Nephron progenitor cell (in vitro differentiated cells): ENCODE measurements at regions not wholly inside any gene's neighbourhood (a gene's known extent, or its start where the extent isn't known, plus 50 kb on each side); places are given as distances from the start of the nearest gene placed in this dataset.

Experiments used
- DNase-seq: peaks from one replicate; pipeline ENCODE4 v3.0.0; 2021
- H3K27ac Mint-ChIP-seq: 2 replicates; pipeline ENCODE4 v1.8.0; 2021; ENCODE audit warnings: mild to moderate bottlenecking, moderate library complexity, mixed read lengths
- H3K27me3 Mint-ChIP-seq: 2 replicates; pipeline ENCODE4 v1.8.0; 2021; ENCODE audit warnings: mild to moderate bottlenecking, low read depth, mixed read lengths; ENCODE audit not compliant: poor library complexity
- H3K36me3 Mint-ChIP-seq: 2 replicates; pipeline ENCODE4 v1.8.0; 2021; ENCODE audit warnings: low read depth, mixed read lengths
- H3K4me1 Mint-ChIP-seq: 2 replicates; pipeline ENCODE4 v1.8.0; 2021; ENCODE audit warnings: mixed read lengths
- H3K4me3 Mint-ChIP-seq: 2 replicates; pipeline ENCODE4 v1.8.0; 2021; ENCODE audit warnings: mild to moderate bottlenecking, moderate library complexity, mixed read lengths
- H3K9me3 Mint-ChIP-seq: 2 replicates; pipeline ENCODE4 v1.8.0; 2021; ENCODE audit warnings: mild to moderate bottlenecking, moderate library complexity, mixed read lengths
- CTCF ChIP-seq: fragments of 200-600 bp; sonication (generic); IDR thresholded peaks from 2 replicates; pipeline ENCODE4 v1.5.0; 2021; ENCODE audit warnings: antibody characterized with exemption

- H3K27me3 Mint-ChIP-seq, result peaks cover 10% of the 10 kb centered on the region
- no peak overlapping the region for H3K4me3 Mint-ChIP-seq
- H3K27ac Mint-ChIP-seq, result no peak overlapping the region
- TF ChIP-seq CTCF, result no peak
- peaks cover 6% of the 10 kb centered on the region for H3K4me1 Mint-ChIP-seq
- peaks cover 5% of the 10 kb centered on the region for H3K9me3 Mint-ChIP-seq
- no peaks in the 10 kb centered on the region for H3K36me3 Mint-ChIP-seq
- no peak for DNase-seq
Observed at GRCh38 chr13:102510072-102510471, 86.7 kb upstream of the TPP2 start.

- peaks cover 12% of the 10 kb centered on the region for H3K27me3 Mint-ChIP-seq
- H3K4me1 Mint-ChIP-seq, result no peaks in the 10 kb centered on the region
- TF ChIP-seq CTCF, result no peak
- H3K4me3 Mint-ChIP-seq, result no peak overlapping the region
- no peak overlapping the region for H3K27ac Mint-ChIP-seq
- DNase-seq, result no peak
- no peaks in the 10 kb centered on the region for H3K36me3 Mint-ChIP-seq
- peaks cover 5% of the 10 kb centered on the region for H3K9me3 Mint-ChIP-seq
Observed at GRCh38 chr13:102508411-102508810, 88.4 kb upstream of the TPP2 start.

- no peak for DNase-seq
- H3K36me3 Mint-ChIP-seq, result no peaks in the 10 kb centered on the region
- no peak overlapping the region for H3K27ac Mint-ChIP-seq
- no peak overlapping the region for H3K4me3 Mint-ChIP-seq
- peaks cover 3% of the 10 kb centered on the region for H3K27me3 Mint-ChIP-seq
- H3K4me1 Mint-ChIP-seq, result no peaks in the 10 kb centered on the region
- H3K9me3 Mint-ChIP-seq, result peaks cover 5% of the 10 kb centered on the region
- no peak for TF ChIP-seq CTCF
Observed at GRCh38 chr13:102504002-102504401, 92.8 kb upstream of the TPP2 start.

- H3K27me3 Mint-ChIP-seq, result peaks cover 6% of the 10 kb centered on the region
- DNase-seq, result no peak
- H3K36me3 Mint-ChIP-seq, result no peaks in the 10 kb centered on the region
- no peaks in the 10 kb centered on the region for H3K4me1 Mint-ChIP-seq
- no peak for TF ChIP-seq CTCF
- H3K9me3 Mint-ChIP-seq, result no peaks in the 10 kb centered on the region
- no peak overlapping the region for H3K4me3 Mint-ChIP-seq
- no peak overlapping the region for H3K27ac Mint-ChIP-seq
Observed at GRCh38 chr13:102495663-102496062, 93.8 kb upstream of the FGF14 start.

GRCh38 chr13:102487330-102487729 lies 85.5 kb upstream of the FGF14 start:
- no peak for TF ChIP-seq CTCF
- H3K27me3 Mint-ChIP-seq, result peaks cover 3% of the 10 kb centered on the region
- no peaks in the 10 kb centered on the region for H3K36me3 Mint-ChIP-seq
- H3K4me3 Mint-ChIP-seq, result no peak overlapping the region
- no peaks in the 10 kb centered on the region for H3K4me1 Mint-ChIP-seq
- H3K9me3 Mint-ChIP-seq, result no peaks in the 10 kb centered on the region
- no peak overlapping the region for H3K27ac Mint-ChIP-seq
- no peak for DNase-seq

- no peak for DNase-seq
- H3K27me3 Mint-ChIP-seq, result no peaks in the 10 kb centered on the region
- no peaks in the 10 kb centered on the region for H3K36me3 Mint-ChIP-seq
- no peak overlapping the region for H3K27ac Mint-ChIP-seq
- no peak overlapping the region for H3K4me3 Mint-ChIP-seq
- peak; percentile 21 for TF ChIP-seq CTCF
- no peaks in the 10 kb centered on the region for H3K4me1 Mint-ChIP-seq
- no peaks in the 10 kb centered on the region for H3K9me3 Mint-ChIP-seq
Observed at GRCh38 chr13:102484329-102484728, 82.5 kb upstream of the FGF14 start.
